ENCODE measurements at regions not wholly inside any gene's neighbourhood (a gene's known extent, or its start where the extent isn't known, plus 50 kb on each side); places are given as distances from the start of the nearest gene placed in this dataset.

DNA sequence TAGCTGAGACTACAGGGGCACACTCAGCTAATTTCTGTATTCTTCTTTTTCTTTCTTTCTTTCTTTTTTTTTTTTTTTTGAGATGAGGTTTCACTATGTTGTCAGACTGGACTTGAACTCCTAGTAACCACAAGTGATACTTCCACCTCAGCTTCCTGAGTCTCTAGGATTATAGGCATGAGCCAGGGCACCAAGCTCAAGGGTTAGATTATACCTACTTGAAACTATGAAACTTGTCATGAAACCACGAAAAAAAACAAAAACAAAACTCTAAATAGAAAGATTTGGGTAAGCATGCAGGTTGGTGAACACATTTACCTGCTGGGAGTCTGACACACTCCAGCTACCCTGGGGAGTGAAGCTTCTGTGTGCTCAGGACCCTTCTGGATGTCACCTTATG is 2250.4 kb downstream of the MRPL39 start:
- Histone ChIP-seq H3K36me3 (ENCODE audit: control insufficient read depth in 2 of 2, extremely low read depth in 1 of 2, insufficient read depth in 2 of 2, low read length in 2 of 2) (no peaks in the 10 kb centered on the region), H4K20me1 (replicated peaks; ENCODE audit: control insufficient read depth, extremely low read depth, insufficient read depth, low read length) (no peaks in the 10 kb centered on the region), H3K27me3 (ENCODE audit: control insufficient read depth in 2 of 2, insufficient read depth in 2 of 2, low read length in 2 of 2) (no peaks in the 10 kb centered on the region), H3K4me3 (replicated peaks in 1 of 3; ENCODE audit: insufficient read depth in 1 of 3, low read depth in 1 of 3, low read length in 3 of 3) (no peak overlapping the region), H3K4me1 (ENCODE audit: control insufficient read depth, extremely low read depth, insufficient read depth, low read length) (peaks cover 7% of the 10 kb centered on the region), H3K27ac (ENCODE audit: insufficient read depth, low read depth, low read length) (peak overlapping the region; percentile 45), H3K79me2 (ENCODE audit: control insufficient read depth, insufficient read depth, low read length) (no peaks in the 10 kb centered on the region), H3K4me2 (ENCODE audit: insufficient read depth, low read length) (no peak overlapping the region), H3K9me3 (replicated peaks; ENCODE audit: control insufficient read depth, insufficient read depth, low read length) (no peaks in the 10 kb centered on the region), H2AFZ (ENCODE audit: low read depth, low read length) (no peak overlapping the region), H3K9me1 (replicated peaks; ENCODE audit: control insufficient read depth, extremely low read depth, insufficient read depth, low read length) (no peaks in the 10 kb centered on the region), H3K9ac (replicated peaks; ENCODE audit: extremely low read depth, insufficient read depth, low read length) (no peak overlapping the region)
- POLR2A ChIA-PET = interaction anchor here (0.6 kb wide), 1 partner anchor 11 kb away, joined by 13 read pairs; no protein-coding TSS in a partner anchor
- TF ChIP-seq POLR2AphosphoS5 (IDR thresholded peaks at IDR 0.05; ENCODE audit: insufficient read depth, low read depth, low read length) (no peak), POLR2A (IDR thresholded peaks at IDR 0.05; ENCODE audit: low read depth, low read length) (no peak), MYC (IDR thresholded peaks at IDR 0.05; ENCODE audit: low read depth, low read length) (no peak), JUN (IDR thresholded peaks at IDR 0.05; ENCODE audit: borderline replicate concordance, insufficient read depth, insufficient read length, low read depth) (no peak), EZH2 (IDR thresholded peaks at IDR 0.05; ENCODE audit: borderline replicate concordance, low read depth, low read length, severe bottlenecking) (no peak), FOS (IDR thresholded peaks at IDR 0.05; ENCODE audit: borderline replicate concordance, insufficient read depth, low read length) (no peak), GATA2 (IDR thresholded peaks at IDR 0.05; ENCODE audit: insufficient read depth, insufficient read length, low read depth, low read length) (no peak)
- TF ChIP-seq, protein P1, sequence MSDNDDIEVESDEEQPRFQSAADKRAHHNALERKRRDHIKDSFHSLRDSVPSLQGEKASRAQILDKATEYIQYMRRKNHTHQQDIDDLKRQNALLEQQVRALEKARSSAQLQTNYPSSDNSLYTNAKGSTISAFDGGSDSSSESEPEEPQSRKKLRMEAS (IDR thresholded peaks at IDR 0.05; ENCODE audit: insufficient read depth, insufficient read length) = no peak
- TF ChIP-seq, protein P2, sequence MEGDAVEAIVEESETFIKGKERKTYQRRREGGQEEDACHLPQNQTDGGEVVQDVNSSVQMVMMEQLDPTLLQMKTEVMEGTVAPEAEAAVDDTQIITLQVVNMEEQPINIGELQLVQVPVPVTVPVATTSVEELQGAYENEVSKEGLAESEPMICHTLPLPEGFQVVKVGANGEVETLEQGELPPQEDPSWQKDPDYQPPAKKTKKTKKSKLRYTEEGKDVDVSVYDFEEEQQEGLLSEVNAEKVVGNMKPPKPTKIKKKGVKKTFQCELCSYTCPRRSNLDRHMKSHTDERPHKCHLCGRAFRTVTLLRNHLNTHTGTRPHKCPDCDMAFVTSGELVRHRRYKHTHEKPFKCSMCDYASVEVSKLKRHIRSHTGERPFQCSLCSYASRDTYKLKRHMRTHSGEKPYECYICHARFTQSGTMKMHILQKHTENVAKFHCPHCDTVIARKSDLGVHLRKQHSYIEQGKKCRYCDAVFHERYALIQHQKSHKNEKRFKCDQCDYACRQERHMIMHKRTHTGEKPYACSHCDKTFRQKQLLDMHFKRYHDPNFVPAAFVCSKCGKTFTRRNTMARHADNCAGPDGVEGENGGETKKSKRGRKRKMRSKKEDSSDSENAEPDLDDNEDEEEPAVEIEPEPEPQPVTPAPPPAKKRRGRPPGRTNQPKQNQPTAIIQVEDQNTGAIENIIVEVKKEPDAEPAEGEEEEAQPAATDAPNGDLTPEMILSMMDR (IDR thresholded peaks at IDR 0.05; ENCODE audit: extremely low read depth in 1 of 2, insufficient read depth in 1 of 2, low read depth in 1 of 2, low read length in 2 of 2) = no peak
- dilution Hi-C loops (cut with MboI; ENCODE audit: extremely low pct_ligation_motif_present, low sequenced_read_pairs) (no loop called here), intact Hi-C loops (cut with micrococcal nuclease) (no loop called here)
- CTCF ChIA-PET = no interaction called here
- FAIRE-seq (no peak), DNase-seq (ENCODE audit: low read depth, low spot score) (peak; percentile 3)
- no TSS peak for BruUV-seq (replicated peaks)

All from endothelial cell of umbilical vein (primary cell).